ENCODE measurements at regions not wholly inside any gene's neighbourhood (a gene's known extent, or its start where the extent isn't known, plus 50 kb on each side); places are given as distances from the start of the nearest gene placed in this dataset.

DNA sequence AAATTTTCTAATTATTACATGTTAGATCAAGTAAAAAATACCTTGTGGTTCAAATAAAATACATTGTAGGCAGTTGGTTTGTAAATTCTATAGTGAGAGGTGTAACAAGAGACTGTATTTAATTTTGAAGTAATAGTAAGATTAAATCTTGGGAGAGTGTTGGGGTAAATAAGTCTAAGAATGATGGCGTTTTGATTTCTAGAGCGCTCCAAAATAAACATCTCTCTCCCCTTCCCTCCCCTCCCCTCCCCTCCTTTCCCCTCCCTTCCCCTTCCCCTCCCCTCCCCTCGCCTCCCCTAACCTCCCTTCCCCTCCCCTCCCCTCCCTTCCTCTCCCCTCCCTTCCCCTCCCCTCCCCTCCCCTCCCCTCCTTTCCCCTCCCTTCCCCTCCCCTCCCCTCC, 200.6 kb upstream of the EEF2KMT start:
- Mint-ChIP-seq H3K27me3 (ENCODE audit: insufficient read depth, low read depth, poor library complexity) (peaks cover 2% of the 10 kb centered on the region), H3K4me3 (no peak overlapping the region), H3K36me3 (ENCODE audit: low read depth) (peaks cover 13% of the 10 kb centered on the region; the same call in 2 of the 3 replicates), H3K4me1 (peaks cover 10% of the 10 kb centered on the region), H3K9me3 (peaks cover 19% of the 10 kb centered on the region), H3K27ac (no peak overlapping the region)
- Histone ChIP-seq H3K4me1 (ENCODE audit: insufficient read depth) (peaks cover 10% of the 10 kb centered on the region; the same call in 1 of the 2 replicates), H2AFZ (no peak overlapping the region), H3F3A (replicated peaks; ENCODE audit: low read depth) (no peaks in the 10 kb centered on the region), H3K4me3 (no peak overlapping the region), H3K9me2 (ENCODE audit: insufficient read depth) (peaks cover 3% of the 10 kb centered on the region; the same call in 1 of the 2 replicates), H3K27me3 (ENCODE audit: insufficient read depth) (no peaks in the 10 kb centered on the region), H4K20me1 (replicated peaks; ENCODE audit: insufficient read depth) (no peaks in the 10 kb centered on the region), H3K4me2 (no peak overlapping the region), H3K27ac (ENCODE audit: low read depth) (no peak overlapping the region), H3K36me3 (ENCODE audit: insufficient read depth) (0 out of 2 replicates have a peak, but pooled peaks cover 4% of the 10 kb centered on the region), H3K79me2 (replicated peaks; ENCODE audit: insufficient read depth) (no peaks in the 10 kb centered on the region)
- DNase-seq (ENCODE audit: low spot score) (no peak), ATAC-seq (no peak)
- TF ChIP-seq ZNF462 (CRISPR knock-in tag; IDR thresholded peaks at IDR 0.05) = no peak
- no peak for TF ChIP-seq CREB1 (CRISPR knock-in tag; IDR thresholded peaks at IDR 0.05; ENCODE audit: low read depth)
- no peak for TF ChIP-seq EZH2 (IDR thresholded peaks at IDR 0.05; ENCODE audit: low read depth, unreplicated experiment)
- TF ChIP-seq NANOG (IDR thresholded peaks at IDR 0.05; ENCODE audit: borderline replicate concordance) = no peak
- no peak for TF ChIP-seq JUNB (IDR thresholded peaks at IDR 0.05; ENCODE audit: unreplicated experiment)
- TF ChIP-seq POLR2AphosphoS5 (IDR thresholded peaks at IDR 0.05; ENCODE audit: low read depth) = no peak
- TF ChIP-seq EZH2phosphoT487 (IDR thresholded peaks at IDR 0.05; ENCODE audit: unreplicated experiment) = no peak
- no peak for TF ChIP-seq ZNF114 (CRISPR knock-in tag; IDR thresholded peaks at IDR 0.05)
- TF ChIP-seq, protein P1, sequence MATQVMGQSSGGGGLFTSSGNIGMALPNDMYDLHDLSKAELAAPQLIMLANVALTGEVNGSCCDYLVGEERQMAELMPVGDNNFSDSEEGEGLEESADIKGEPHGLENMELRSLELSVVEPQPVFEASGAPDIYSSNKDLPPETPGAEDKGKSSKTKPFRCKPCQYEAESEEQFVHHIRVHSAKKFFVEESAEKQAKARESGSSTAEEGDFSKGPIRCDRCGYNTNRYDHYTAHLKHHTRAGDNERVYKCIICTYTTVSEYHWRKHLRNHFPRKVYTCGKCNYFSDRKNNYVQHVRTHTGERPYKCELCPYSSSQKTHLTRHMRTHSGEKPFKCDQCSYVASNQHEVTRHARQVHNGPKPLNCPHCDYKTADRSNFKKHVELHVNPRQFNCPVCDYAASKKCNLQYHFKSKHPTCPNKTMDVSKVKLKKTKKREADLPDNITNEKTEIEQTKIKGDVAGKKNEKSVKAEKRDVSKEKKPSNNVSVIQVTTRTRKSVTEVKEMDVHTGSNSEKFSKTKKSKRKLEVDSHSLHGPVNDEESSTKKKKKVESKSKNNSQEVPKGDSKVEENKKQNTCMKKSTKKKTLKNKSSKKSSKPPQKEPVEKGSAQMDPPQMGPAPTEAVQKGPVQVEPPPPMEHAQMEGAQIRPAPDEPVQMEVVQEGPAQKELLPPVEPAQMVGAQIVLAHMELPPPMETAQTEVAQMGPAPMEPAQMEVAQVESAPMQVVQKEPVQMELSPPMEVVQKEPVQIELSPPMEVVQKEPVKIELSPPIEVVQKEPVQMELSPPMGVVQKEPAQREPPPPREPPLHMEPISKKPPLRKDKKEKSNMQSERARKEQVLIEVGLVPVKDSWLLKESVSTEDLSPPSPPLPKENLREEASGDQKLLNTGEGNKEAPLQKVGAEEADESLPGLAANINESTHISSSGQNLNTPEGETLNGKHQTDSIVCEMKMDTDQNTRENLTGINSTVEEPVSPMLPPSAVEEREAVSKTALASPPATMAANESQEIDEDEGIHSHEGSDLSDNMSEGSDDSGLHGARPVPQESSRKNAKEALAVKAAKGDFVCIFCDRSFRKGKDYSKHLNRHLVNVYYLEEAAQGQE (IDR thresholded peaks at IDR 0.05; ENCODE audit: unreplicated experiment) = no peak
- no peak for TF ChIP-seq ZNF331 (CRISPR knock-in tag; IDR thresholded peaks at IDR 0.05; ENCODE audit: low read depth)
